Lung microvascular endothelial cell (primary cell): ENCODE measurements at regions not wholly inside any gene's neighbourhood (a gene's known extent, or its start where the extent isn't known, plus 50 kb on each side); places are given as distances from the start of the nearest gene placed in this dataset.

Experiments used
- DNase-seq, 2 donors: peaks; one replicate each; pipeline versions ENCODE4 v3.0.0 to v3.0.0-alpha.2; 2010; ENCODE audit warnings: low read depth in 2 of 2

DNA sequence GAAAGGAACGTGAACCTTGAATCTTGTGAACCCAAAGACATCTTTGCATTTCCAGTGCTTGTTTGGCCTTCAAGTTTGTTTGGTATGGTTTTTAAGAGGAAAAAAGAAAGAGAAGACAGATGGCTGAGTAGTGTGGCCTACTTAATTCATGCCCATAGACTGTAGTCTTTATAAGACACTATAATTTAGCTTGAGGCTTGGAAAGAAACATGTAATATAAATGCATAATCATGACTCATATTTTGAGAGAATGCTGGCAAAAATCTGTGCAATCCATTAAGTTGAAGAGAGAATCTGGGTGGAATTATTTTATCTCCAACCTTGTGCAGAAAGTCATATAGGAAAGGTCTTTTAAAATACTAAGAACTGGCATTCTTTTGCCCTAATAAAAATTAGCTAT lies 179.3 kb downstream of the SIPA1L2 start:
- no peak for DNase-seq

DNA sequence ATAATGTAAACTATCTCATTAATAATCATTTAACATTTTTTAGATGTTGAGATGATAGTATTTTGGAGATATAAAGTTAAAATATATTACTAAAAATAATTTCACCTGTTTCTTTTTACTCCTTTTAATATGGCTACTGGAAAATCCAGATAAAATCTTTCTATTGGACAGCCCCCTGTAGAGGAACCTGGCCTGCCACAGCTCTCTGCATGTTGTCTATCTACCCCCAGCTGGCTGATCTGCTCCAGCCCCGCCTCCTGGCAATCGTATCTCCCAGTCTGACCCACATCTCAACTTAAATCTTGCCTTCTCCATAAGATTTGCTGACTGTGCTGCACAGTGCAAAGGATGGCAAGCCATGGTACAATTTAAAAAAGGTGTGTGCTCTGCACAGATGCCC lies 182.8 kb downstream of the SIPA1L2 start:
- no peak for DNase-seq

DNA sequence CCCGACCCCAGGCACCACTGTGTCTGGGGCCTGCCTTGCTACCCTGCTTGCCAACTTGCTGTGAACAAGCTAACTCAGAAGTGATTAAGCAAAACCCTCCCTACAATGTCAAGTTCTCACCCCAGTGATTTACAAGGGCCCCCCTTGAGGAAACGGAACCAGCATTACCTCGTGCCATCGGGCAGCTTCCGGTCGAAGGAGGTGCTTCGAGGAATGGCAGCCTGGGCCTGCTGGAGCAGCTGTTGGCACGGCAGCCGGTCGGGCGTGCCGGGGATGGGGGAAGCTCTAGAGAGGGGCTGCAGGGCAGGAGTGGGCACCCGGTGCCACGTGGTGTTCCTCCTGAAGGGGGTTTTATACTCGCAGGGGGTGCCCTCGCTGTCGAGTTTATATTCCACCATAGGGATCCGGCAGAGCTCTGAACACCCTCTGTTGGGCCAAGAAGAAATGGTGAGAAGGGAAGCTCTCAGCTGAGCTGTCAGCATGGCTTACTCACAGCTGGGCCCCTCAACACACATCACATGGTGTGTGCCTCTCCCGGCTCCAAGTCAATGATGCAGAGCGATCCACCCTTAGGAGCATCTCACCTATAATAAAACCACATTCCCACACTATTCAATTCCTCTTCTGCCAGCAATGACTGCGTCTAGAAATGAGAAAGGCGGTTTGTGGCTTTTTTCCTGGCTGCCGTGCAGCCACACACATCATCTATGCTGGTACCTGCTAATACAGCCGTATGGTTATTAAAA lies 184.4 kb downstream of the SIPA1L2 start:
- DNase-seq = no peak

DNA sequence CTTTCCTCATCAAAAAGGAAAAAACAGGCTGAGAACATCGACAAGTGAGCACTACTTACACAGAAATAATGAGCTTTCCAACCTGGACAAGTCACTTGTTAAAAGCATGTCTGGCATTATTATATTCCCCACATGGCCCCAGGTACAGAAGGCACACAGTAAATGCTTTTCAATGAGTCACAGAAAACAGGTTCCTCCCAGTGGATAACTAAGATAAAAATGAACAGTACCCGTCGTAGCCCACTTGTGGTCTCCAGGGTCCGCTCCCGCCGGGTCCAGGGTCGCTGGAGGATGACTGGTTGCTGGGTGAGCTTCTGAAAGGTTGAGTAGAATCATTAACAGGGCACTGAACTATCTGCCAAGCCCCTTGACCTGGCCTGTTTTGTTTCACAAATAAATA lies 186.6 kb downstream of the SIPA1L2 start:
- DNase-seq = no peak

DNA sequence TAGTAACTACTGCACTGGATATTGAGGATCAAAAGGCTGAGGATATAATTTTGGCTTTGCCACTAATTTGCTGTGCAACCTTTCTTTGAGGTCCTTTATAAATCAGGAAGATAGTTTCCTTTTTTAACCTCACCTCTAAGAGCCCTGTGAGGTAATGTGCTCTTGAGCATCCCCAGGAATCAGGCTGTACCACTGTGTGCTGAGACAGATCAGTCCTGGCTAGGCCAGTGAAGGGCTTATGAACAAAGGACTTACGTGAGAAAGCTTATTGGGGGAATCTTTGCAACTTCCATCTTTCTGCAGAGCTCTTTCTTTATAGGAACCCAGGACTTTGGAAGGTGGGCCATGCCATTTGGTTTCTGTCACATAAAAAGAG lies 188.9 kb downstream of the SIPA1L2 start:
- no peak for DNase-seq

DNA sequence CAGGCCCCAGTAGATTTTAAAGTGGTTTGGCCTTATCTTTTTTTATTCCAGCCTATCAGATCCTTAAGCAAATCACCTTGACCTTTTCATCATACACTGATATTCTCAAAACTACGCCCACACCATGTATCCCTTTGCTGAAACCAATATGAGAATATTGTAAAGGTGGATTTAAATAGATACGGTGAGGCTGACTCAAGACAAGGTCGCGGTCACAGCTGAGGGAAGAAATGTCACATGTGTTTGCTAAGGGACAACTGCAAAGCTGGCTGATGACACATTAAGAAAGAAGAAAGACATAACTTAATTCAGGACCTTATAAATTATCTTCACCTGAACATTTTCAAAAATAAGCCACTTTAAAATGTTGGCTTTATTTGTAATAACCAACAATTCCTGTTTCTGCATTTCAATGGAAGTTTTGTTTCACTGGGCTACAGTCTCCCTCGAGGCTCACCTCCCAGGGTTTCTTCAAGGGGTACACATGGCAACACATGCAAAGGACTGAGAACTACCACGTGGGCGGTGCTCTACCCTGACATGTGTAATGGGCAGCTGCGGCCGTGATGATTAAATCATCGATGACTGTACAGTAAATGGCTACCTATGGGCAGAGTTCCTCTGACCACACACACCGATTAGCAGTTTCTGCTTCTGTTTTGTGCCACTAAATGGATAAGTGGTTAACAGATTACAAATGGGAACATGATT lies 189.5 kb downstream of the SIPA1L2 start:
- DNase-seq = no peak

DNA sequence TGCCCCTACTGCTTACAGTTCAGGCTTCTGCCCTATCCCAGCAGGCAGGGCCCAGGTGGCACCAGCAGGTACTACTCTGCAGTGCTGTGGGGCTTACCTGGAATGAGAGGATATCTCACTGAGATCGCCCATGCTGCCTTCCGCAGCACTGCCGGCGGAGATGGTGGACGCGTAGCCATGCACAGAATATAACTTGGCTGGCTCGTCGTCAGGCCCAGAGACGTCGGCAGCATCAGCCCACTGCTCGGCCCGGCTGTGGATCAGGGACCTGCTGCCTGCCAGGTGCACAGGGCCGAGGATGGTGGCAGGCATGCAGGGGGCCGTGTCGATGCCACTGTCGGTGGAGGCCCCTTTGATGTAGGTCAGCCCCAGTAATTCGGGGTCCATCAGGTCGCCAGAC lies 190.9 kb downstream of the SIPA1L2 start:
- DNase-seq = no peak

DNA sequence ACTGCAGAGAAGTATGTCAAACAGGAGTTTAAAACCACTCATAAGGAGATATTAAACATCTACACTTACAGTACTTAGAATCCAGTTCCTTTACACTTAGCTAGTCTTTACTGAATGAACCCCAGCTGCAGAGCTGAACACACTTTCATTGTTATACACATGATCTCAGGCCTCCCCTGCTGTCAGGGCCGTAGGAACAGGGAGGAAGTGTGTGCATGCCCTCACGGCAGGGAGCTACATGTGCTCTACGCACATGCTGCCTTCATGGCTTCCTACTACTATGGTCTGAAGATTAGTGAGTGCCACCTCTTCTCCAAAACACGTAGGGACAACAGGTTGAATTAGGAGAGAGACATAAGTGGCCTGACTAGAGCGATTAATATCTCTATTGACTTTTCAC lies 191.5 kb downstream of the SIPA1L2 start:
- DNase-seq = no peak

DNA sequence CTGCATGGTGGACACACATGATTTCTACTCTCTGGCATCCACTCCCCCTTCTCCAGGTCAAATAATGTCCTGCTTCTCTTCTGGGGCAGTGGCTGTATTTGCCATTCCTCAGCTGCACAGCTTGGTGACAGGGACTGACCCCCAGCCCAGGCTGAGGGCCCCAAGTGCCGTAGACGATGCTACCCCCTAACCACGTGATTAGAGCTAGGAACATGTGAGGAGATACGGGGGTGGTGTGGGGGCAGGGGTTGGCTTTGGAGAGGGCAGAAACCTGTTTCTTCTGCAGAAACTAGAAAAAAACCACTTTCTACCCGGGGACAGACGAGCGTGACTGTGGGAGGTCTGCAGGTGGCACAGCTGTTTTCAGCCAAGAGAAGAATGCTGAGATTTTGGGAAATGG lies 192.4 kb downstream of the SIPA1L2 start:
- DNase-seq = no peak

DNA sequence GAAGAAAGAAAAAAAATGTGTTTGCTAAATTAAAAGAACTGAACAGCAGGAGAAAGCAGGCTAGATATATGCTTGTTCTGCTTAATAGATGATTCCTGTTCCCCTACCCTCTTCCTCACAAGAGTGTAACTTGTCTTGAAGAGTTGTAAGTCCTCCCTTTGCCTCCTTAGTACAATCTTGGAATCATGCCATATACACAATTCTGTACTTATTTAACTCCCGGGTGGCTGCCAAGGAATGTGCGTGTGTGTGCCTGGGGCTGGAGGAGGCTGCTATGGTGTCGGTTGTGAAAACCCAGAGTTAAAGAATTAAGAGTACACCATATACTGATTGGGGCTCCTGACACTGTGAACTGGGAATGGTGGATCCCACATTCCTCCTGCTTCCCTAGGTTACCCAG lies 194.2 kb downstream of the SIPA1L2 start:
- peak in 1 of 2 donors; percentile 44 for DNase-seq

DNA sequence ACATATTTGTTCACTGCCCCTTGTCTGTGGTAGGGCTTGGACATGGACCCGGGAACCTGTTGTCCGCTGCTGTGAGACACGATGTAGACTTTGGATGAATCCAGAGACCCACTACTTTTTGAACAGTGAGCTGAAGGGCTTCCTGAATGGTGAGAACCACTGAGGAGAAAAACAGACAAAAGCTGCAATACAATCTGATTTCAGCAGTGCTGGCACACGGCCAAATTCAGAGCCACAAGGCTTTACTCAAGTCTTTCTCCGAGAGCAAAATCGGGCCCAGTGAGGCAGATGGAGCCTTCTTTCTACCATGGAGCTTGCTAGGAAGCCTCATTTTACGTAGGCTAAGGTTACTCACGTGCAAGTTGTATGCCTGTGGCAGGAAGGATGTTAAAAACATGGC lies 197.6 kb downstream of the SIPA1L2 start:
- DNase-seq = peak in 1 of 2 donors; percentile 4

DNA sequence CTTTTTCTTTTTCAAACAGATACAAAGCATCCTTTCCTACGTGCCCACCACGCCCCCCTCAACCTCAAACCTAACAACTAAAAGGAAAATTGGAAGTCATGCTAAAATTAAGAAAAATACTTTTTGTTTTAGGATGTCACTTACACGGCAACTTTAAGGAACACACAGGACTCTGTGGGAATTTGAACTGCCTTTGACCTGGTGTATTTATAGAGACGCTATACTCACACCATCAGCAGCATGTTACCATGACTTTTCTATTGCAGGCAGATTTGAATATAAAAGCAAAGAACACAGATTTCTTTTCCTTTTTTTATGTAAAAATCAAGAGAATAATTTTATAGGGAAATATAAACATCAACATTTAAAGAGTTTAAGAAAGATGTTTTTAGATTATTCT lies 198.2 kb downstream of the SIPA1L2 start:
- DNase-seq = no peak

DNA sequence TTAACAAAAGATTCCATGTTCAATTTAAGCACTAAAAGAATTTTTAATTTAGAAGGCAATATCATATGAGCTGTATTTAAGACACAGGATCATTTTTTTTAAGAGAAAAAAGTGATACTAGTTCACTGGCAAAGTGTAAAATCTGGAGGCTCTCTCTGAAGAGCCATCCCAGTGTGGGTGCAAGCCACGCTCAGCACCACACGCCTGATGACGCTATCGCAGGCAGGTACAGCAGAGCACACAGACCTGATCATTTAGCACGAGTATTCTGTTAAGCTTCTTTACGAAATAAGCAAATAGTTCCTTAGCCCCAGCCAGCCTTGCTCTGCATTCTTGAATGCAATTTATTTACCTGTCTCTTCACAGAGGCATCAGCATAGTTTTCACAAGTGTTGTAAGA lies 198.6 kb downstream of the SIPA1L2 start:
- DNase-seq = no peak

DNA sequence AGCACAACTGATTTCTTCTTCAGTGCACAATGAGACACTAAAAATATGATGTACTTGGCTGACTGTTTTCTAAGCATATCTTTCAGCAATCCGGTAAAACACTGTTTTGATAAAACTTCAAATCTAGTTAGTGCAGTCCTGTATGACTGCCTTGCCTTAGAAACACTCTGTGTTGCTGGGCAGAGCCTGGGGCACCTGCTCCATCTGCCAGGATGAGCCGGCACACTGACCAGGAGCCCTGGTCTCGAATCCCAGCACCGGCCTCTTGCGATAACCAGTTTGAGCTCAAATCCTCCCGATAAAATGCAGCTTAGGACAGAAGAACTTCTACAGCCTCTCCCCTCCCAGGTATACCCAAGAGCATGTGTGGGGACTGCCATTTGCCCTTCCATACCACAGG lies 199.5 kb downstream of the SIPA1L2 start:
- DNase-seq = no peak

DNA sequence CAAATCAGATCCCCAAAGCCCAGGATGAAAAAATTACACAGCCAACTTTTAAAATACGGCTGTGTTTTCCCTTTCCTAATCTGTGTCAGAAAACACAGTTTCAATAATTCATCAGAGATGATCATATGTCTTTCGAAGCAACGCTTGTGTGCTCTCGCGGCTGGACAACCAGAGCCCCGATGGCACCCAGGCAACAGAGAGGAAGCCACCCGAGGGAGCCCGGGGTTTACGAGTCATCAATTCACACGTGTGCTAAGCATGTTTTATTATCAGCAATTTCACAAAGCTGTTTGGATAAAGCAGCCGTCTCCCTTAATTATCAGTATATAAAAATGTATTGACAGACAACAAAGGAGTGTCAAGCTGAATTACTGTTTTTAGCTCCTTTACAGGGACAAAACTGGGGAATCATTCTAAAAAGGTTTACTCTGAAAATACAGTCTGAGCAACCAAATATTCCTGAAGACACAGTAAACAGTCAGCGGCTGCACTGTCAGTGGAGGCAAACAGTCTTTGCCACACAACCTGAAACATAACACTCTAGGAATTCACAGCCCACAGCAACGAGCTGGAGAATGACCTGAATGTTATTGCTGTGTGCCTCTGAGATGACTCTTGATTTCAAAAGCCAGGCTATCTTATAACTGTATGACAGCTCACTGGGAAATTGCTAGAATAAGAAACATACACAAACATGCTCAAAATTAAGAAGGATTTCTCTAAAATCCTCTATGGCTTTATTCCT lies 201.0 kb downstream of the SIPA1L2 start:
- no peak for DNase-seq

DNA sequence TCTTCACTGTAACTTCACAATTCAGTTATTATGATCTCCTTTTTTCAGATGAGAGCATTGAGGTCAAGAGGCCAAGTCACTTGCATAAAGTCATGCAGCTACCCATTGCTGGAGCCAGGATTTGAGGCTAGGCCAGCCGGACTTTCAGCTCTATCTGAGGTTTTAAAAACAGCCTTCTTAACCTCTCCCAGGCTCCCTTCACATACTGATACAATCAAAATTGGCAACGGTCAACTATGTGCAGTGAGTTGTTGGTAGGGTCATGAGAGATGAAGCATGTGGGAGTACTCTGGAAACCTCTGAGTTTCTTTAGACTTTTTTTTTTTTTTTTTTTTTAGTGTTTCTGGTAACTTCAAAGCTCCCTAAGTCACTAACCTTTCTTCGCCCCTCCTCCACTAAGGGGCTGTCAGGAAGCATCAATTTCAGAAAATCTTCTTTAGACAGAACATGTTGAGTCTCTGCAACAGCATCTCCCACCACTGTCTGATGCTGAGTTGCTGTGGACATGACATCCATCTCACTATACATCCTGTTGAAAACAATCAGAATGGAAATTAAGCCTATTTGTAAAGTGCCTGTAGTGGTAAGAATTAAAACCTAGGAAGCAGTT lies 201.8 kb downstream of the SIPA1L2 start:
- DNase-seq = no peak

DNA sequence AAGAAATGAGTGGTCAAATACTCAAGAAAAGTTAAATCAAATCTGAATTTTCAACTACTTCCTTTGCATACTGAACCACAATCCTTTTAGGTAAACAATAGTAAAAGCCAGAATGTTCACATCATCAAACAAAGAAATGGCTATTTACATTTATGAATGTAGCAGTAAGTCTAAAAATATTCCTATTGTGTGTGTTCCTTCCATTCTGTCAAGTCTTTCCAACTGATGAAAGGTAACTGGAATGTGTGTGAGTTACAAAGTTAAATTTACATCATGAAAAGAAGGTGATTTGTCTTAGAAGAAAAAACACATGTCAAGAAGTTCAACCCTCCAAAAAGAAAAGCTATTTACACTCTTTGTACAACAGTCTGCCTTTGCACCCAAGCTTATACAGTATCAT lies 203.1 kb downstream of the SIPA1L2 start:
- peak in 1 of 2 donors; percentile 34 for DNase-seq

DNA sequence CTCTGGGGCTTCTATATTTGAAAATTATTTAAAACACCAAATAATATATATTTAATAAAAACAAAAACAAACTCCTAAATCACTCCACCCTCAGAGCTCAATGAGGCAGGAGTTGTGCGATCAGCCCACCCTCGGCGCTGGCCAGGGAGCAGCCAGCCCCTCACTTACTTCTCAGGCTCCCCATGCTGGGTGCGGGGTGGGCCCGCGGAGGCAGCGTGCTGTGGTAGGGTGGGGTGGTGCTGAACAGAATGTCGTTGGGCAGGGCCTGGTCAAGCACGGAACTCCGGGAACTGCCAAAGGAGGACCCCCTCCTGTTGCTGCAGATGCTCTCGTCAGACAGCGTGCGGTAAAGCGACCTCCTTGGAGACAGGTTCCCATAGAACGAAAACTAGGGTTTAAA lies 204.5 kb downstream of the SIPA1L2 start:
- no peak for DNase-seq

DNA sequence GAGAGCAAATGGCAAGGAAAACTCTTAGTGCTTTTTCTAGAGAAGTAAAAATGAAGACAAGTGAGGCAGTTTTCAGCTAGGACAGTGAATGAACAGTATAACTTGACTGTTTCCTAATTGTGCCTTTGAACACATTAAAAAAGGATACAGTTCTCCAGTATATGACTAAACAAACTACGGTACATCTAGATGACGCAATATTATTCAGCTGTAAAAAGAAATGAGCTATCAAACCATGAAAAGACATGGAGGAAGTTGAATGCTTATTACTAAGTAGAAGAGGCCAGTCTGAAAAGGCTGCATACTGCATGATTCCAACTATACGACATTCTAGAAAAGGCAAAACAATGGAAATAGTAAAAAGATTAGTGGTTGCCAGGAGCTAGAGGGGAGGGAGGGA lies 206.3 kb downstream of the SIPA1L2 start:
- no peak for DNase-seq

DNA sequence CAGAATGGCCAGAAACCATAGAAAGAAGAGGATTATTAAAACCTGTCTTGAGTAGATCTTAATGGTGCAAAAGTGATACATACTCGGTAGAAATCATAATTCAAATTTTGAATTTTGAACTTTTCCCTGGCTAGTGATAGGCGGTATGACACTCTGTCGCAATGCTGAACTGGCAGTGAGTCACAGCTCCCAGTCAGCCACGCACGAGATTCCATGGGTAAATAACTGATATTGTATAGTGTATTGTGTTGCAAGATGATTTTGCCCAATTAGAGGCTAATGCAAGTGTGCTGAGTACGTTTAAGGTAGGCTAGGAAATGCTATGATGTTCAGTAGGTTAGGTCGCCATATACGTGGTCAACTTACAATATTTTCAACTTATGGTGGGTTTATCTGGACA lies 207.0 kb downstream of the SIPA1L2 start:
- DNase-seq = peak in 1 of 2 donors; percentile 5

DNA sequence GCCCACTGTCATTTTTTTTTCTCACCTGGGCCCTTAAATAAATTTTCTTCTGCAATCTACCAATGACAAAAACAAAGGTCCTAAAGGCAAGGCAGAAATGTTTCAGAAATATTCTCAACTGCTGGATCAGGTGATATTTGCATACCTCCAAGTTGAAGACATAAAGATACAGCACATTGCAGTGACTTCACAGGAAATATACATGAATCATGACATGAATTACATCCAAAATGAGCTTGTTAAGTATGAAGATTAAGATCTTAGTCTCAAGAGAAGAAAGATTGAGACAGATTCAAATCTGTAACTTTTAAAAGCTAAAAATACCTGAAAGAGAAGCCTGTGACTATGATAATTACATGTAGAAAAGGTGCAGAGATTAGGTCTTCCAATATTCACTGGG lies 207.8 kb downstream of the SIPA1L2 start:
- DNase-seq = peak in 1 of 2 donors; percentile 46

DNA sequence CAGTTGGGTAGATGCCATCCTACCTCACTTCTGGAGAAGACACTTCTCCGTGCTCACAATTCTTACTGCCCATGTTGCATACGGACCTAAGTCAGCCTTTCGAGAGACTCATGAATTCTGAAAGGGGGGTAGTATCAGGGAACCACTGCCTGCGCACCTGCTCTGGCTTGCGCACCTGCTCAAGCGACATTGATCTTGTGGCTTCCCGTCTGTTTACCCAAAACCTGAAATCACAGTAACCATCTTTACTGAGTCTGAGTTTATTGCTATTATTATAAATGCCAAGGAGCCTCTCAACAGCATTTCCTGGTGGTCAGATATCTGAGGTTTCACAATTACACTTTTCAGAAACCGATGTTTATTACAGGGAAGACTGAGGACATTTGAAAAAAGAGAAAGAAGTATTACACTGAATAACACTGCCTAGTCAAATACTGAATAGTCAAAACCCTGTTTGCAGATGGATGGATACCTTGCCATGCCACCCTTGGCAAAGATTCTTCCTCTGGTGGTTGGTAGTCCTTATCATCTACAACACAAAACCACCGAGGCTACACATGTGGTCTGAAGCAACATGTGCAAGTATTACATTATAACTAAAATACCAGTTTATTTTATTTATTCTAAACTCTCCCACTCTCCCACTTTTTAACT lies 208.7 kb downstream of the SIPA1L2 start:
- no peak for DNase-seq
